ENCODE measurements at regions not wholly inside any gene's neighbourhood (a gene's known extent, or its start where the extent isn't known, plus 50 kb on each side); places are given as distances from the start of the nearest gene placed in this dataset.

GRCh38 chr9:26210338-26210851 lies 532.2 kb upstream of the TUSC1 start:
- H3K4me1 ChIP-seq (ENCODE audit: insufficient read depth, low read length, poor library complexity, severe bottlenecking) = no peaks in the 10 kb centered on the region
- H4K20me1 ChIP-seq (ENCODE audit: insufficient read depth, low read length) = no peaks in the 10 kb centered on the region
- no peaks in the 10 kb centered on the region for H3K9me2 ChIP-seq (ENCODE audit: insufficient read depth, low read length)
- no TSS peak for BruUV-seq (replicated peaks)
- ChIA-PET CTCF (ENCODE audit: unreplicated experiment) (no interaction called here), POLR2A (no interaction called here)
- no peak overlapping the region for H3K4me2 ChIP-seq (ENCODE audit: low read length)
- no peak for DNase-seq (ENCODE audit: low spot score)
- no peak for TF ChIP-seq EZH2phosphoT487 (IDR thresholded peaks at IDR 0.05; ENCODE audit: borderline replicate concordance, low read depth, low read length)
- TF ChIP-seq, protein P1, sequence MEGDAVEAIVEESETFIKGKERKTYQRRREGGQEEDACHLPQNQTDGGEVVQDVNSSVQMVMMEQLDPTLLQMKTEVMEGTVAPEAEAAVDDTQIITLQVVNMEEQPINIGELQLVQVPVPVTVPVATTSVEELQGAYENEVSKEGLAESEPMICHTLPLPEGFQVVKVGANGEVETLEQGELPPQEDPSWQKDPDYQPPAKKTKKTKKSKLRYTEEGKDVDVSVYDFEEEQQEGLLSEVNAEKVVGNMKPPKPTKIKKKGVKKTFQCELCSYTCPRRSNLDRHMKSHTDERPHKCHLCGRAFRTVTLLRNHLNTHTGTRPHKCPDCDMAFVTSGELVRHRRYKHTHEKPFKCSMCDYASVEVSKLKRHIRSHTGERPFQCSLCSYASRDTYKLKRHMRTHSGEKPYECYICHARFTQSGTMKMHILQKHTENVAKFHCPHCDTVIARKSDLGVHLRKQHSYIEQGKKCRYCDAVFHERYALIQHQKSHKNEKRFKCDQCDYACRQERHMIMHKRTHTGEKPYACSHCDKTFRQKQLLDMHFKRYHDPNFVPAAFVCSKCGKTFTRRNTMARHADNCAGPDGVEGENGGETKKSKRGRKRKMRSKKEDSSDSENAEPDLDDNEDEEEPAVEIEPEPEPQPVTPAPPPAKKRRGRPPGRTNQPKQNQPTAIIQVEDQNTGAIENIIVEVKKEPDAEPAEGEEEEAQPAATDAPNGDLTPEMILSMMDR (conservative IDR thresholded peaks at IDR 0.05; ENCODE audit: low read length) = no peak
- H3K79me2 ChIP-seq (ENCODE audit: insufficient read depth, low read depth, low read length) = no peaks in the 10 kb centered on the region
- H3K9me3 ChIP-seq (ENCODE audit: low read length) = no peaks in the 10 kb centered on the region
- H3K36me3 ChIP-seq (ENCODE audit: insufficient read depth, low read length) = no peaks in the 10 kb centered on the region
- H2AFZ ChIP-seq (ENCODE audit: low read length) = no peak overlapping the region
- intact Hi-C loops (cut with micrococcal nuclease; ENCODE audit: unreplicated experiment) = no loop called here
- no peak overlapping the region for H3K27ac ChIP-seq (ENCODE audit: low read depth, low read length, poor library complexity, severe bottlenecking)
- no peak overlapping the region for H3K4me3 ChIP-seq (ENCODE audit: low read depth, low read length, poor library complexity, severe bottlenecking)

DNA sequence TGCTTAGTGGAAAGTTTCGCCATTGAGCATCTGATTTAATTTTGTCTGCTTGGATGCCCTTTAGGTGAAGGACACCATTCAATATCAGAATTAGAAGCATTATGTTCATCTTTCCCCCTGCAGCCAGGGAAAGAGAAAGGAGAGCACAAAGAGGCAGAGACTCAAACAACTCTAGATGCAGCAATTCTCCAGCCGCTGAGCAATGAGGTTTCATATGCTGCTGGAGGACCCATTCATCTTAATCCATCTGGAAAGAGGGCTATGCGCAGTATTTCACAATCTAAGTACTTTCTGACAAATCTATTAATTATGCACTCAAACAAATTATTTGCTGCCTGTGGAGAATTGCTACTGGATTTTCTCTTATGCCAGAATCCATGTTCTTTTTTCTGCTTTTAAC lies 527.0 kb upstream of the TUSC1 start:
- H3K27ac ChIP-seq (ENCODE audit: low read depth, low read length, poor library complexity, severe bottlenecking) = no peak overlapping the region
- H3K4me1 ChIP-seq (ENCODE audit: insufficient read depth, low read length, poor library complexity, severe bottlenecking) = no peaks in the 10 kb centered on the region
- TF ChIP-seq, protein P1 (conservative IDR thresholded peaks at IDR 0.05; ENCODE audit: low read length) = no peak
- TF ChIP-seq EZH2phosphoT487 (IDR thresholded peaks at IDR 0.05; ENCODE audit: borderline replicate concordance, low read depth, low read length) = no peak
- ChIA-PET CTCF (ENCODE audit: unreplicated experiment) (no interaction called here), POLR2A (no interaction called here)
- intact Hi-C loops (cut with micrococcal nuclease; ENCODE audit: unreplicated experiment) = no loop called here
- H3K79me2 ChIP-seq (ENCODE audit: insufficient read depth, low read depth, low read length) = no peaks in the 10 kb centered on the region
- no TSS peak for BruUV-seq (replicated peaks)
- no peaks in the 10 kb centered on the region for H3K36me3 ChIP-seq (ENCODE audit: insufficient read depth, low read length)
- no peak overlapping the region for H3K4me3 ChIP-seq (ENCODE audit: low read depth, low read length, poor library complexity, severe bottlenecking)
- H2AFZ ChIP-seq (ENCODE audit: low read length) = no peak overlapping the region
- no peak overlapping the region for H3K4me2 ChIP-seq (ENCODE audit: low read length)
- H3K9me3 ChIP-seq (ENCODE audit: low read length) = no peaks in the 10 kb centered on the region
- no peaks in the 10 kb centered on the region for H3K9me2 ChIP-seq (ENCODE audit: insufficient read depth, low read length)
- no peaks in the 10 kb centered on the region for H4K20me1 ChIP-seq (ENCODE audit: insufficient read depth, low read length)
- DNase-seq (ENCODE audit: low spot score) = no peak

DNA sequence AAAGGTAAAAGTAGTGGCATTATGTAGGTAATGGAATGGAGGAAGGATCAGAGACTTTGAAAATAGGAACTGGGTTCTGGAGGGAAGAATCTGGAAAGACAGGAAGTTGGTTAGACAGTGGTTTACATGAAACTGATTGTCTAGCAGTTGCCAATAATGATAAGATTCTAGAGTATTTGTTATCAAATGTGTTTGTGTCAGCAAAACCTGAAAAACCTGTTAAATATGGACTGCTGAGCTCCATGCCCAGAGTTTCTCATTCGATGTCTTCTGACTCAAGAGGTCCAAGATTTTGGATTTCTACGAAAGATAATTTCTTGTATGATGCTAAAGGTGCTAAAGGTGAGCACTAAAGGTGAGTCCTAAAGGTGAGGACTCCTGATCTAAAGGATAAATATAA lies 515.0 kb upstream of the TUSC1 start:
- no peak overlapping the region for H3K27ac ChIP-seq (ENCODE audit: low read depth, low read length, poor library complexity, severe bottlenecking)
- BruUV-seq (replicated peaks) = no TSS peak
- no peaks in the 10 kb centered on the region for H3K4me1 ChIP-seq (ENCODE audit: insufficient read depth, low read length, poor library complexity, severe bottlenecking)
- DNase-seq (ENCODE audit: low spot score) = no peak
- H3K79me2 ChIP-seq (ENCODE audit: insufficient read depth, low read depth, low read length) = no peaks in the 10 kb centered on the region
- no peak for TF ChIP-seq EZH2phosphoT487 (IDR thresholded peaks at IDR 0.05; ENCODE audit: borderline replicate concordance, low read depth, low read length)
- TF ChIP-seq, protein P1 (conservative IDR thresholded peaks at IDR 0.05; ENCODE audit: low read length) = no peak
- intact Hi-C loops (cut with micrococcal nuclease; ENCODE audit: unreplicated experiment) = no loop called here
- H3K4me2 ChIP-seq (ENCODE audit: low read length) = no peak overlapping the region
- CTCF ChIA-PET (ENCODE audit: unreplicated experiment) = no interaction called here
- no peak overlapping the region for H2AFZ ChIP-seq (ENCODE audit: low read length)
- POLR2A ChIA-PET = no interaction called here
- H3K36me3 ChIP-seq (ENCODE audit: insufficient read depth, low read length) = no peaks in the 10 kb centered on the region
- H3K9me2 ChIP-seq (ENCODE audit: insufficient read depth, low read length) = no peaks in the 10 kb centered on the region
- H4K20me1 ChIP-seq (ENCODE audit: insufficient read depth, low read length) = no peaks in the 10 kb centered on the region
- no peak overlapping the region for H3K4me3 ChIP-seq (ENCODE audit: low read depth, low read length, poor library complexity, severe bottlenecking)
- H3K9me3 ChIP-seq (ENCODE audit: low read length) = no peaks in the 10 kb centered on the region

Measured in OCI-LY7 (cell line).